ENCODE measurements at regions not wholly inside any gene's neighbourhood (a gene's known extent, or its start where the extent isn't known, plus 50 kb on each side); places are given as distances from the start of the nearest gene placed in this dataset.

DNA sequence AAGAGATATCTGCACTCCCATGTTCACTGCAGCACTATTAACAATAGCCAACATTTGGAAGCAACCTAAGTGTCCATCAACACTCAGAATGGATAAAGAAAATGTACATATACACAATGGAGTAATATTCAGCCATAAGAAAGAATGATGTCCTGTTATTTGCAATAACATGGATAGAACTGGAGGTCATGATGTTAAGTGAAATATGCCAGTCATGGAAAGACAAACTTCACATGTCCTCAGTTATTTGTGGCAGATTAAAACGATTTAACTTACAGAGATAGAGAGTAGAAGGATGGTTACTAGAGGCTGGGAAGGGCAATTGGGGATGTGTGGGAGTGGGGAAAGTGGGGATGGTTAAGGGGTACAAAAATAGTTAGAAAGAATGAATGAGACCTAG is 110.3 kb upstream of the PCSK5 start (continued):
- TF ChIP-seq, protein P1, sequence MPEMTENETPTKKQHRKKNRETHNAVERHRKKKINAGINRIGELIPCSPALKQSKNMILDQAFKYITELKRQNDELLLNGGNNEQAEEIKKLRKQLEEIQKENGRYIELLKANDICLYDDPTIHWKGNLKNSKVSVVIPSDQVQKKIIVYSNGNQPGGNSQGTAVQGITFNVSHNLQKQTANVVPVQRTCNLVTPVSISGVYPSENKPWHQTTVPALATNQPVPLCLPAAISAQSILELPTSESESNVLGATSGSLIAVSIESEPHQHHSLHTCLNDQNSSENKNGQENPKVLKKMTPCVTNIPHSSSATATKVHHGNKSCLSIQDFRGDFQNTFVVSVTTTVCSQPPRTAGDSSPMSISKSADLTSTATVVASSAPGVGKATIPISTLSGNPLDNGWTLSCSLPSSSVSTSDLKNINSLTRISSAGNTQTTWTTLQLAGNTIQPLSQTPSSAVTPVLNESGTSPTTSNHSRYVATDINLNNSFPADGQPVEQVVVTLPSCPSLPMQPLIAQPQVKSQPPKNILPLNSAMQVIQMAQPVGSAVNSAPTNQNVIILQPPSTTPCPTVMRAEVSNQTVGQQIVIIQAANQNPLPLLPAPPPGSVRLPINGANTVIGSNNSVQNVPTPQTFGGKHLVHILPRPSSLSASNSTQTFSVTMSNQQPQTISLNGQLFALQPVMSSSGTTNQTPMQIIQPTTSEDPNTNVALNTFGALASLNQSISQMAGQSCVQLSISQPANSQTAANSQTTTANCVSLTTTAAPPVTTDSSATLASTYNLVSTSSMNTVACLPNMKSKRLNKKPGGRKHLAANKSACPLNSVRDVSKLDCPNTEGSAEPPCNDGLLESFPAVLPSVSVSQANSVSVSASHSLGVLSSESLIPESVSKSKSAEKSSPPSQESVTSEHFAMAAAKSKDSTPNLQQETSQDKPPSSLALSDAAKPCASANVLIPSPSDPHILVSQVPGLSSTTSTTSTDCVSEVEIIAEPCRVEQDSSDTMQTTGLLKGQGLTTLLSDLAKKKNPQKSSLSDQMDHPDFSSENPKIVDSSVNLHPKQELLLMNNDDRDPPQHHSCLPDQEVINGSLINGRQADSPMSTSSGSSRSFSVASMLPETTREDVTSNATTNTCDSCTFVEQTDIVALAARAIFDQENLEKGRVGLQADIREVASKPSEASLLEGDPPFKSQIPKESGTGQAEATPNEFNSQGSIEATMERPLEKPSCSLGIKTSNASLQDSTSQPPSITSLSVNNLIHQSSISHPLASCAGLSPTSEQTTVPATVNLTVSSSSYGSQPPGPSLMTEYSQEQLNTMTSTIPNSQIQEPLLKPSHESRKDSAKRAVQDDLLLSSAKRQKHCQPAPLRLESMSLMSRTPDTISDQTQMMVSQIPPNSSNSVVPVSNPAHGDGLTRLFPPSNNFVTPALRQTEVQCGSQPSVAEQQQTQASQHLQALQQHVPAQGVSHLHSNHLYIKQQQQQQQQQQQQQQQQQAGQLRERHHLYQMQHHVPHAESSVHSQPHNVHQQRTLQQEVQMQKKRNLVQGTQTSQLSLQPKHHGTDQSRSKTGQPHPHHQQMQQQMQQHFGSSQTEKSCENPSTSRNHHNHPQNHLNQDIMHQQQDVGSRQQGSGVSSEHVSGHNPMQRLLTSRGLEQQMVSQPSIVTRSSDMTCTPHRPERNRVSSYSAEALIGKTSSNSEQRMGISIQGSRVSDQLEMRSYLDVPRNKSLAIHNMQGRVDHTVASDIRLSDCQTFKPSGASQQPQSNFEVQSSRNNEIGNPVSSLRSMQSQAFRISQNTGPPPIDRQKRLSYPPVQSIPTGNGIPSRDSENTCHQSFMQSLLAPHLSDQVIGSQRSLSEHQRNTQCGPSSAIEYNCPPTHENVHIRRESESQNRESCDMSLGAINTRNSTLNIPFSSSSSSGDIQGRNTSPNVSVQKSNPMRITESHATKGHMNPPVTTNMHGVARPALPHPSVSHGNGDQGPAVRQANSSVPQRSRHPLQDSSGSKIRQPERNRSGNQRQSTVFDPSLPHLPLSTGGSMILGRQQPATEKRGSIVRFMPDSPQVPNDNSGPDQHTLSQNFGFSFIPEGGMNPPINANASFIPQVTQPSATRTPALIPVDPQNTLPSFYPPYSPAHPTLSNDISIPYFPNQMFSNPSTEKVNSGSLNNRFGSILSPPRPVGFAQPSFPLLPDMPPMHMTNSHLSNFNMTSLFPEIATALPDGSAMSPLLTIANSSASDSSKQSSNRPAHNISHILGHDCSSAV (CRISPR knock-in tag; IDR thresholded peaks at IDR 0.05; ENCODE audit: borderline replicate concordance), result no peak
- no peak for TF ChIP-seq PHB2 (IDR thresholded peaks at IDR 0.05; ENCODE audit: partially characterized antibody)

DNA sequence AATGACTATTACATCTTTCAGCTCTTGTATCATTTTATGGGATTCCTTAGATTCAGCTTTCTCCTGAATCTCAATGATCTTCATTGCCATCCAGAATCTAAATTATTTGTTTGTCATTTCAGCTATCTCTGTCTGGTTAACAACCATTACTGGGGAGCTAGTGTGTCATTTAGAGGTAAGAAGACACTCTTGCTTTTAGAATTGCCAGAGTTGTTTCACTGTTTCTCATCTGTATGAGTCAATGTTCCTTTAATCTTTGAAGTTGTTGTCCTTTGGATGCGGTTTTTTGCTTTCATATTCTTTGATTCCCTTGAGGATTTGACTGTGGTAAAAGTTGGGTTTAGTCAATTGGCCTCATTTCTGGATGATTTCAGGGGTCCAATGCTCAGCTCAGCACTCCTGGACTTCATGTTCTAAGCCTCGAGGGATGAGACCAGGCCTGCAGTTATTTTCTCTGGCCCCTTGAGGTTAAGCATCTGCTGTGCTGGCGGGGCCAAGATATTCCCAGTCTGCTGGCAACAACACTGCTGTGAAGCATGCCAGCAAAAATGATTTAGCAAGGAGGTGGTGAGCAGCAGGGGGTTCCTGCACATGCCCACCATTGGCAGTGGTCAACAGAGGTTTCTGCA is 102.4 kb upstream of the PCSK5 start:
- no peak for FAIRE-seq
- in situ Hi-C loops (cut with HindIII; ENCODE audit: extremely low pct_ligation_motif_present, low pct_unique_long_range_greater_than_20kb) (no loop called here), intact Hi-C loops (cut with micrococcal nuclease; ENCODE audit: unreplicated experiment) (no loop called here)
- Histone ChIP-seq H4K20me1 (ENCODE audit: insufficient read depth, low read length) (no peaks in the 10 kb centered on the region), H3K4me3 (replicated peaks in 1 of 3; ENCODE audit: insufficient read depth in 1 of 3, low read depth in 2 of 3, low read length in 3 of 3) (no peak overlapping the region), H3K9me3 (ENCODE audit: low read length) (peaks cover 13% of the 10 kb centered on the region; the same call in 1 of the 2 replicates), H3K27me3 (ENCODE audit: control insufficient read depth in 1 of 2, insufficient read depth in 2 of 2, low read length in 2 of 2) (no peaks in the 10 kb centered on the region), H3K36me3 (replicated peaks in 1 of 2; ENCODE audit: control insufficient read depth in 1 of 2, insufficient read depth in 2 of 2, low read length in 2 of 2) (no peaks in the 10 kb centered on the region), H3K4me2 (ENCODE audit: low read depth, low read length) (no peak overlapping the region), H2AFZ (ENCODE audit: low read length) (no peak overlapping the region), H3K4me1 (ENCODE audit: insufficient read depth, low read length) (no peaks in the 10 kb centered on the region), H3K27ac (ENCODE audit: extremely low read length, insufficient read depth, low read length) (no peak overlapping the region), H3K79me2 (ENCODE audit: insufficient read depth, low read length) (no peaks in the 10 kb centered on the region), H3K9ac (ENCODE audit: insufficient read depth, low read depth, low read length) (no peak overlapping the region)
- BruUV-seq (replicated peaks), result no TSS peak
- POLR2A ChIA-PET, result no interaction called here
- 11% methylated on average over 3 of the region's 3 CpGs for WGBS (ENCODE audit: low lambda C conversion rate)
- CTCF ChIA-PET (ENCODE audit: low intra/inter-chr PET ratio, low total read pairs), result no interaction called here
- ATAC-seq, result no peak
- DNase-seq (ENCODE audit: low spot score), result no peak
- TF ChIP-seq ZNF44 (CRISPR knock-in tag; IDR thresholded peaks at IDR 0.05) (no peak), NR3C1 (CRISPR knock-in tag; IDR thresholded peaks at IDR 0.05) (no peak), ZNF274 (CRISPR knock-in tag; IDR thresholded peaks at IDR 0.05) (no peak), BRD4 (CRISPR knock-in tag; IDR thresholded peaks at IDR 0.05) (no peak)
